Skeletal muscle tissue (tissue), 3 donors: ENCODE measurements at regions not wholly inside any gene's neighbourhood (a gene's known extent, or its start where the extent isn't known, plus 50 kb on each side); places are given as distances from the start of the nearest gene placed in this dataset.

ENCODE experiments used
- H3K27ac ChIP-seq: one replicate; pipeline ENCODE4 v1.7.0; 2013; ENCODE audit warnings: mild to moderate bottlenecking, low read depth, low read length, inconsistent platforms
- H3K27me3 ChIP-seq, 3 donors: one replicate each; pipeline ENCODE4 v1.7.0; 2013; ENCODE audit warnings: low read length in 3 of 3; ENCODE audit not compliant: control insufficient read depth in 3 of 3, insufficient read depth in 3 of 3
- H3K36me3 ChIP-seq, 3 donors: one replicate each; pipeline ENCODE4 v1.7.0; 2013; ENCODE audit warnings: low read length in 3 of 3; ENCODE audit not compliant: control insufficient read depth in 3 of 3, insufficient read depth in 3 of 3
- H3K4me1 ChIP-seq, 3 donors: one replicate each; pipeline ENCODE4 v1.7.0; 2013; ENCODE audit warnings: low read length in 3 of 3, mild to moderate bottlenecking in 3 of 3; ENCODE audit not compliant: control insufficient read depth in 3 of 3, insufficient read depth in 3 of 3
- H3K4me3 ChIP-seq, 3 donors: one replicate each; pipeline ENCODE4 v1.7.0; 2013; ENCODE audit warnings: low read length in 3 of 3
- H3K9ac ChIP-seq, 3 donors: one replicate each; pipeline ENCODE4 v1.7.0; 2013; ENCODE audit warnings: low read length in 3 of 3, mild to moderate bottlenecking in 3 of 3, moderate library complexity in 2 of 3, low read depth in 1 of 3
- H3K9me3 ChIP-seq, 3 donors: one replicate each; pipeline ENCODE4 v1.7.0; 2013; ENCODE audit warnings: low read length in 3 of 3; ENCODE audit not compliant: control insufficient read depth in 3 of 3
- donor health status: Osteomylitis.

DNA sequence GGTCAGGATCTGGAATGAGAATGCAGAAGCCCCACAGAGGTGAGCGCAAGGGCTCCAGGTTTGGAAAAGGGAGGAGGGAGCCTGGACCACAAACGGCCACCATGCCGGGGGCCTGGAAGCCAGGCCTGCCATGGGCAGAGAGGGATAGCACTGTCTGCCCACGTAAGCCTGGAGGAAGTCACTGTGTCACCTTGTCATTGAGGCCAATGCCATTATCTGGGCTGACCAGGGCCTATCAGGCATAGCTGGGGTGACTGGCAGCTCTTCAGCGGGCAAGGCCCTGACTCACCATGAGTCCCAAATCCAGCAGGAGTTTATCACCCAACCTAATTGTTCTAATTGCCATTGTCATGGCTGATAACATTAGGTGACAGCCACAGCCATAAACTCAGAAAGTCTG lies 84.6 kb downstream of the MATN1 start:
- Histone ChIP-seq H3K36me3 (no peaks in the 10 kb centered on the region), H3K4me3 (no peak overlapping the region), H3K4me1 (peaks cover 0 to 3% (median 0%) of the 10 kb centered on the region in 3 donors), H3K9me3 (no peaks in the 10 kb centered on the region), H3K9ac (no peak overlapping the region), H3K27ac (no peak overlapping the region), H3K27me3 (peaks cover 15 to 28% (median 26%) of the 10 kb centered on the region in 3 donors)

DNA sequence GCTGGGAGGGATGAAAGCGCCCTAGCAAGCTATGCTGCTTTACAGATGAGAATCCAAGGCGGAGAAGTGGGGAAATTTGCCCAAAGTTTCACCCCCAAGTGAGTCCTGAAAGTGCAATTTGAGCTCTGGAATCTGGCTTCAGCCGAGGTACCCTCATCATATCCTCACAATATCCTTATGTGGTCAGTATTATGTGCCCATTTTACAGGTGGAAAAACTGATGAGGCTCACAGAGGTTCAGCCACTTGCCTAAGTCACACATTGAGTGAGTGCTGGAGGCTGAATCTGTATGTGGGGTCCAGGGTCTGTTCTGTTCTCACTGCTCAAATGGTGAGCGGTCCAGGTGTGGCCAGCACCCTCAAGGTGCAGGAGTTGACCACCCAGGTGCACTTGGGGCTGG lies 85.3 kb downstream of the MATN1 start:
- H3K4me1 ChIP-seq: peaks cover 0 to 3% (median 0%) of the 10 kb centered on the region in 3 donors
- peaks cover 10 to 24% (median 20%) of the 10 kb centered on the region in 3 donors for H3K27me3 ChIP-seq
- H3K9me3 ChIP-seq: no peaks in the 10 kb centered on the region
- H3K36me3 ChIP-seq: no peaks in the 10 kb centered on the region
- no peak overlapping the region for H3K4me3 ChIP-seq
- no peak overlapping the region for H3K27ac ChIP-seq
- H3K9ac ChIP-seq: no peak overlapping the region

DNA sequence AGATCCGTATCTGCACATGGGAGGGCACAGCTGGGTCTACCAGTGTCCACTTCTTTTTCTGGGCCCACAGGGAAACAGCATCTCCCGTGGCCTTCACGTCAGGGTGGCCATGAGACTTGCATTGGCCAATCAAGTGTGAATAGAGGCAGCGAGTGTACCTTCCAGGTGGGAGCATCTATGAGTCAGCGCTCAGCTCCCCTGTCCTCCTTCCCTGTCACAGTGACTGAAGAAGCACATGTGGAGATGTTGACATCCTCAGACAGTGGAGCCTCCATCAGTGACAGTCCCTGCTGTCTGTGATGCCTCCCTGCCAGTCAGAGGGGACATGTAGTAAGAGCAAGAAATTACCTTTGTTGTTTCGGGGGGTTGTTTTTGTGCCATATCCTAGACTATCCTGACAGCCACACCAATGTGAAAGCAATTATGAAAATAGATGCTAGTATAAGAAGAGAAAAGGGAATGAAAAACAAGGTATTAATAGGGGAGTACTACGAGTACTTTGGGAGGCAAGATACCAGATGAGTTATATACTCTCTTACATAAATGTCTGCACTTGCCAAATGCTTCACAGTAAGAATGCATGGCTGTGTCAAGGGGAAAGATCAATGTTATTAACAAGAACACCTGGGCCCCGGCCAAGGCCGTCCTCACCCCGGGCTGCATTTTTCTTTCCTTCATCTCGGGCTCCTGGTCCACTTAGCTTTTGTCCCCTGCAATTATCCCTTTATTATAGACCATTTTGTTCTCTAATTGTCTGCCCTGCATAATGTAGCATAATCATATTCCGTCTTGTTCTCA lies 86.0 kb downstream of the MATN1 start:
- peaks cover 0 to 3% (median 0%) of the 10 kb centered on the region in 3 donors for H3K4me1 ChIP-seq
- no peak overlapping the region for H3K4me3 ChIP-seq
- H3K9ac ChIP-seq: no peak overlapping the region
- H3K27ac ChIP-seq: no peak overlapping the region
- H3K9me3 ChIP-seq: no peaks in the 10 kb centered on the region
- peaks cover 7 to 17% (median 13%) of the 10 kb centered on the region in 3 donors for H3K27me3 ChIP-seq
- no peaks in the 10 kb centered on the region for H3K36me3 ChIP-seq

DNA sequence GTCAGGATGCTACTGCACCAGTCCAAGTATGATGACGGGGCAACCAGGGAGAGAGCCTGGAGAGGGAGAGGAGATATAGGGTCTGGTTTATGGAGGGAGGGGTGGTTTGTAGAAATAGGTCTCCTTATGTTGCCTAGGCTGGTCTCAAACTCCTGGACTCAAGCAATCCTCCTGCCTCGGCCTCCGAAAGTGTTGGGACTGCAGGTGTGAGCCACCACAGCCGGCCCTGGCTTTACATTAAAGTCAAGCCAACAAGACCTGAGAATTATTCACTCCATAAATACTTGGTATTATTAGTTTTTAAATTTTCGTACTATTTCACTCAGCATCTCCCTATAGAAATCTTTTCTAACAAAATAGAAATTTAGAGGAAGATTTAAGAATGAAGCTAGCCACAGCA lies 86.8 kb downstream of the MATN1 start:
- Histone ChIP-seq H3K27ac (no peak overlapping the region), H3K9ac (no peak overlapping the region), H3K9me3 (no peaks in the 10 kb centered on the region), H3K36me3 (no peaks in the 10 kb centered on the region), H3K27me3 (peaks cover 3 to 10% (median 6%) of the 10 kb centered on the region in 3 donors), H3K4me1 (peaks cover 0 to 3% (median 0%) of the 10 kb centered on the region in 3 donors), H3K4me3 (no peak overlapping the region)

DNA sequence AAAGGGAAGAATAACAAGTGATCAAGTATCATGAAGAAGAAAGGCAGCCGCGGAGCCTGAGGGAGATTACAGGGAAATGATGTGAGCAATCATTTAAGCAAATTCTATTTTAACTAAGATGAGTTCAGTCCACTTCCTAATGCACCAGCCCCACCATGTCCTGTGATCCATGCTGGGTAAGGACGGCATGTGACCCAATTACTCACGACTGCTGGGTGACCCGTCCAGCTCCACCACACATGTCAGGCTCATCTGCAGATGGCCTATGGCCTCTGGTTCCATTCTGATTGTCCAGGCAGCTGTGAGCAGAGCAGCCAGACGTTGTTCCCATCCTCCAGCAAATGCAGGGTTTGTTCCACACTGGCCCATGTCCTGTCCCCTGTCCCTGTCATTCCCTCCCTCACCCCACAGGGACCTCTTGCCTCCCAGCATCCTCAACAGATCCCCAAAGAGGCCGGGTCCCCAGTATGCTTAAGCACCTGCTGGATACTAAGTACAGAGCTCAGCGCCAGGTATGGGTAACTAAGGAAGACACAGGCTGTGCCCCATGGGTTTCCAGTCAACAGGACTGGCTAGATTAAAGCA lies 87.9 kb downstream of the MATN1 start:
- Histone ChIP-seq H3K4me1 (peaks cover 0 to 3% (median 0%) of the 10 kb centered on the region in 3 donors), H3K36me3 (no peaks in the 10 kb centered on the region), H3K9ac (no peak overlapping the region), H3K9me3 (no peaks in the 10 kb centered on the region), H3K4me3 (no peak overlapping the region), H3K27me3 (peaks cover 3 to 8% (median 5%) of the 10 kb centered on the region in 3 donors), H3K27ac (no peak overlapping the region)

DNA sequence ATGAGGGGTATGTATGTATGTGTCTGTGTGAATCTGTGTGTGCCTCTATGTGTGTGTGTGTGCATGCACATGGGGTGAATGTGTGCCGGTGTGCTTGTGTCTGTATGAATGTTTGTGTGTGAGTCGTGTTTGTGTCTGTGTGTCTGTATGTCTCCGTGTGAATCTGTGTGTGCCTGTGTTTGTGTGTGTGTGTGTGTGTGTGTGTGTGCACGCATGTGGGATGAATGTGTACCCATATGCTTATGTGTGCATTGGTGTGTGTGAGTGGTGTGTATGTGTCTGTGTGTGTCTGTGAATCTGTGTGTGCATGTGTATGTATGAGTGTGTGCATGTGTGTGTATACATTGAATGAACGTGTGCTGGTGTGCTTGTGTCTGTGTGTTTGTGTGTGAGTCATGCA lies 88.9 kb downstream of the MATN1 start:
- no peak overlapping the region for H3K4me3 ChIP-seq

DNA sequence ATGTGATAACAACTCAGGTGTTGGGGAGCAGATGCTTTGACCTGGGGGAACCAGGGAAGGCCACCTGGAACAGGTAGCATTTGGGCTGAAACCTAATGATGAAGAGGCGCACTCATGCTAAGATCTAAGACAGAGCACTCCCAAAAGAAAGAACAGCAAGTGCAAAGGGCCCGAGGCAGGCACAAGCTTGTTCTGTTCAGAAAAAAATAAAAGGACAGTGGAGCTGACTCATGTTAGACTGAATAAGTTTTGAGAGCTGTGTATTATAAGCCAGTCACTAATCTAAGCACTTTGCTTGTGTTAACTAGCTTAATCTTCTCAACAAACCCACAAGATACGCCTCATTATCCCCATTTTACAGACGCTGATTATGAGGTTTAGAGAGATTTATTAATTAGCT lies 90.1 kb downstream of the MATN1 start:
- H3K27ac ChIP-seq: no peak overlapping the region

More for the DNA sequence above, 88.9 kb downstream of the MATN1 start:
- Histone ChIP-seq H3K36me3 (no peaks in the 10 kb centered on the region), H3K27ac (no peak overlapping the region), H3K9me3 (no peaks in the 10 kb centered on the region), H3K4me1 (peaks cover 0 to 3% (median 0%) of the 10 kb centered on the region in 3 donors), H3K9ac (no peak overlapping the region), H3K27me3 (peaks cover 3 to 10% (median 6%) of the 10 kb centered on the region in 3 donors)

DNA sequence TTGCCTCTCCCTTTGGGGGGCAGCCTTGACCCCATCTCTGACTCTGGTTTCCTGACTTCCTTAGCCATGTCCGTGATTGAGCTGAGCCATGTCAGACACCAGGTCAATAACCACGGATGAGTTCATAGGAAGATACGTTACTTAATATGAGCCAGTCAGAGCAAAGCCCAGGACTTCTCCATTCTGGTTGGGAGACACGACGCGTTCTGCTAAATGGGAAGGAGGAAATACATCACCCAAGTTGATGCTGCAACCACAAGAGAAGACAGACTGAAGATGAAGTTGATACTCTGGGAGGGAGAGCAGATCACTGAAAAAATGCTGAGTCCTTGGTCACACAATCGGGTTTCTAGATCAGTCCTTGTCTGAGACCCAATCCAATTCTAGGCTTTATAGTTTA lies 90.9 kb downstream of the MATN1 start:
- no peaks in the 10 kb centered on the region for H3K36me3 ChIP-seq
- peaks cover 0 to 3% (median 0%) of the 10 kb centered on the region in 3 donors for H3K4me1 ChIP-seq
- H3K27me3 ChIP-seq: peaks cover 11 to 19% (median 14%) of the 10 kb centered on the region in 3 donors
- H3K4me3 ChIP-seq: no peak overlapping the region
- no peaks in the 10 kb centered on the region for H3K9me3 ChIP-seq
- H3K9ac ChIP-seq: no peak overlapping the region
- no peak overlapping the region for H3K27ac ChIP-seq

More for the DNA sequence above, 90.1 kb downstream of the MATN1 start:
- Histone ChIP-seq H3K9me3 (no peaks in the 10 kb centered on the region), H3K27me3 (peaks cover 8 to 14% (median 10%) of the 10 kb centered on the region in 3 donors), H3K4me3 (no peak overlapping the region), H3K36me3 (no peaks in the 10 kb centered on the region), H3K4me1 (peaks cover 0 to 3% (median 0%) of the 10 kb centered on the region in 3 donors), H3K9ac (no peak overlapping the region)

DNA sequence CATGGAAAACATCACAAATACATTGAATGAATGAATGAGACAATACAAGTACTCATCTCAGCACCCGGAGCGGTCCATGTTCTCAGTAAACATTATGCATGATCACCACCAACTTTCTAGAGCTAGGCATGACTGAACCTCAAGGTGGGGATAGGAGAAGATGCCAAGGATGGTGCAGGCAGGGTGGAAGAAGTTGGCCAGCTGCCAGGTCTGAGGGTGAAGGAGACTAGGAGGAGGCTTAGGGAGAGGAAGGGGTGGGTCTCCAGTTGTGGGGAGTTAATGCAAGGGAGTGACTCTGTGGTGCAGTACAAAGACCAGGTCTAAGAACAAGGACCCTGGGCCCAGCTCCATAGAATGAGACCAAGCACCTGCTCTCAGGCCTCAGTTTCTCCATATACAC lies 91.7 kb downstream of the MATN1 start:
- Histone ChIP-seq H3K4me3 (no peak overlapping the region), H3K27ac (no peak overlapping the region), H3K9me3 (no peaks in the 10 kb centered on the region), H3K9ac (no peak overlapping the region), H3K36me3 (no peaks in the 10 kb centered on the region), H3K4me1 (peaks cover 0 to 3% (median 0%) of the 10 kb centered on the region in 3 donors), H3K27me3 (peaks cover 11 to 17% (median 14%) of the 10 kb centered on the region in 3 donors)

DNA sequence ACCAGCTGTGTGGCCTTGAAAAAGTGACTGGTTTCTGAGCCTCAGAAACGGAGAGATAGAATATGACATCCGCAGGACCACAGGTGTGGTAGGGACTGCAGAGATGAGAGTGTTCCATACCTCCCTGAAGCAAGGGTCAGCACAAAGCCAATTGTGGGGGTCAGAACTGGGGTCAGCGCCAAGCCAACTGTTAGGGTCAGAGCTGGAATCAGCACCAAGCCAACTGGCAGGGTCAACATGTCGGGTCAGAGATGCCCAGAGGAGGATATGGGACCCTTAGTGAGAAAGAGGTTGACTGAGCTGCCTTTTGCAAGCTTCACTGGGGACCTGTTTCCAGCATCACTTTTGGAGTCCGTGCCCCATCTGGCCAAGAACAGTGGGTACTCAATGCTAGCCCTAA lies 93.9 kb downstream of the MATN1 start:
- H3K9me3 ChIP-seq: no peaks in the 10 kb centered on the region
- peaks cover 8 to 17% (median 9%) of the 10 kb centered on the region in 3 donors for H3K27me3 ChIP-seq
- no peak overlapping the region for H3K4me3 ChIP-seq
- no peaks in the 10 kb centered on the region for H3K4me1 ChIP-seq
- H3K27ac ChIP-seq: no peak overlapping the region
- H3K36me3 ChIP-seq: no peaks in the 10 kb centered on the region
- no peak overlapping the region for H3K9ac ChIP-seq
